ENCODE measurements at regions not wholly inside any gene's neighbourhood (a gene's known extent, or its start where the extent isn't known, plus 50 kb on each side); places are given as distances from the start of the nearest gene placed in this dataset.

DNA sequence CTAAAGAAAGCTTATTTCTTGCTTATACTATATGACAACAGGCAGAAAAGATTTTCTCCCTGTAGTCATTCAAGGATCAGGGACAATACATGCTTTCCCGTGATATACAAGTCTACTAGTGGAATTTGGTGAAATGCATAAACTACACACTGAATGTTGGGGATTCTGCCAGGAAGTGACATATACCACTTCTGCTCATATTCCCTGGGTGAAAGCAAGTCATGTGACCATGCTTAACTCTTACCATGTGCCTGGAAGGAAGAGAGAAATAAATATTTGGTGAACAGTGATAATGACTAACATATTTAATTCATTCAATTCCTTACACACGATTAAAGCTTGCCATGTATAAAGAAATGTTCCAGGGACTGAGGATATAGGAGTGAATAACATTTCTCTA is 534.6 kb downstream of the PPARGC1A start:
- Histone ChIP-seq H3K4me1 (ENCODE audit: control insufficient read depth in 3 of 3, insufficient read depth in 2 of 3, low read depth in 1 of 3, low read length in 2 of 3) (no peaks in the 10 kb centered on the region), H3K4me3 (ENCODE audit: low read depth in 1 of 3, low read length in 3 of 3) (no peak overlapping the region), H3K27me3 (ENCODE audit: control insufficient read depth in 3 of 3, insufficient read depth in 3 of 3, low read length in 3 of 3) (no peaks in the 10 kb centered on the region), H3K9me3 (ENCODE audit: control insufficient read depth in 2 of 2, insufficient read depth in 1 of 2, low read depth in 1 of 2, low read length in 1 of 2) (no peaks in the 10 kb centered on the region), H3K36me3 (ENCODE audit: control insufficient read depth in 3 of 3, insufficient read depth in 2 of 3, low read depth in 1 of 3, low read length in 3 of 3) (no peaks in the 10 kb centered on the region), H3K27ac (ENCODE audit: low read depth in 1 of 3, low read length in 2 of 3) (no peak overlapping the region)
- 67 to 86% (median 80%) methylated on average over 2 of the region's 2 CpGs for WGBS, 3 donors
- DNase-seq: no peak
- no peak for FAIRE-seq

DNA sequence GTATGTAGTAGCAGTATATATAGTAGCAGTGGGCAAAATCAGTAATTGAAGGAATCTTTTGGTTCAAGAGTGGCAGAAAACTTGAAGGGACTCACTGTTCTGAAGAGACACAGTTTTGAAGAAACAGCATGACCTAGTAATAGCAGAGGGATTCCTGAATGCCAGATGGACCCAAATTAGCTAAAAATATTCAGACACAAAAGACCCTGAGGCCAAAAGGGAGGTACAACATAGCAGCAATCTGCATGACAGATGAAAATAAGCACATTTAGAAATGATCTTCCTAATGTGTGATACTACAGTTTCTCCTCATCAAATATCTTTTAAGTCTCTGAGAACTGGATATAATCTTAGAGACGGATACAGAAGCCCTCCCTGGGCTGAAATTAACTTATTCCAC is 536.6 kb downstream of the PPARGC1A start:
- FAIRE-seq (no peak), DNase-seq (no peak)
- Histone ChIP-seq H3K4me1 (ENCODE audit: control insufficient read depth in 3 of 3, insufficient read depth in 2 of 3, low read depth in 1 of 3, low read length in 2 of 3) (no peaks in the 10 kb centered on the region), H3K27me3 (ENCODE audit: control insufficient read depth in 3 of 3, insufficient read depth in 3 of 3, low read length in 3 of 3) (no peaks in the 10 kb centered on the region), H3K4me3 (ENCODE audit: low read depth in 1 of 3, low read length in 3 of 3) (no peak overlapping the region), H3K36me3 (ENCODE audit: control insufficient read depth in 3 of 3, insufficient read depth in 2 of 3, low read depth in 1 of 3, low read length in 3 of 3) (no peaks in the 10 kb centered on the region), H3K9me3 (ENCODE audit: control insufficient read depth in 2 of 2, insufficient read depth in 1 of 2, low read depth in 1 of 2, low read length in 1 of 2) (no peaks in the 10 kb centered on the region), H3K27ac (ENCODE audit: low read depth in 1 of 3, low read length in 2 of 3) (no peak overlapping the region)
- 65 to 89% (median 83%) methylated on average over 1 of the region's 1 CpG for WGBS, 3 donors

DNA sequence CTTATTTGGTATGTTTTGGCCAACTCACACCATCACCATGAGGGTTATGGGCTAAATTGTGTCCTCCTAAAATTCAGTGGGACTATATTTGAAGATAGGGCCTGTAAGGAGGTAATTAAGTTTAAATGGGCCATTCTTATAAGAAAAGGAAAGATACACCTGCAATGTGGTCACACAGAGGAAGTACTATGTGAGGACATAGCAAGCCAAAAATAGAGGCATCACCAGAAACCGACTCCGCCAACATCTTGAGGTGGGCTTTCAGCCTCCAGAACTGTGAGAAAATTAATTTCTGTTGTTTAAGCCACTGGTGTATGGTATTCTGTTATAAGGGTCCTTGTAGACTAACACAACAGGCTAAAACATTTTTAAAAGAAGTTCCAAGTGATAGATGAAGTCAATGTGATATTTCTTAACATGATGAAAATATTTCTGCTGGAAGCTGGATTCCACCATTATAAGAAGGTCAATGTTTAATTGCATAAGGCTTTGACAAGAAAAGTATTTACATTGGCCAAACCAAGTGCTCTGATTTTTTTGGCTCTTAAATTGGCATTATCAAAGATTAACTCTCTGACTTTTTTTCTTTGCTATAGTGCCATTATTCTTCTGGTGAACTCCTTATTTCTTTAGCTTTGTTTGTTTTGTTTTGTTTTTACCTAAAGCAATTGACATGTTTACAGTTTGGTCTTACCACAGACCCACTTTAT is 540.9 kb downstream of the PPARGC1A start:
- Histone ChIP-seq H3K9me3 (ENCODE audit: control insufficient read depth in 2 of 2, insufficient read depth in 1 of 2, low read depth in 1 of 2, low read length in 1 of 2) (no peaks in the 10 kb centered on the region), H3K27ac (ENCODE audit: low read depth in 1 of 3, low read length in 2 of 3) (no peak overlapping the region), H3K4me1 (ENCODE audit: control insufficient read depth in 3 of 3, insufficient read depth in 2 of 3, low read depth in 1 of 3, low read length in 2 of 3) (no peaks in the 10 kb centered on the region), H3K4me3 (ENCODE audit: low read depth in 1 of 3, low read length in 3 of 3) (no peak overlapping the region), H3K36me3 (ENCODE audit: control insufficient read depth in 3 of 3, insufficient read depth in 2 of 3, low read depth in 1 of 3, low read length in 3 of 3) (no peaks in the 10 kb centered on the region), H3K27me3 (ENCODE audit: control insufficient read depth in 3 of 3, insufficient read depth in 3 of 3, low read length in 3 of 3) (no peaks in the 10 kb centered on the region)
- WGBS, 3 donors: 72 to 87% (median 75%) methylated on average over 2 of the region's 2 CpGs
- no peak for FAIRE-seq
- DNase-seq: no peak

DNA sequence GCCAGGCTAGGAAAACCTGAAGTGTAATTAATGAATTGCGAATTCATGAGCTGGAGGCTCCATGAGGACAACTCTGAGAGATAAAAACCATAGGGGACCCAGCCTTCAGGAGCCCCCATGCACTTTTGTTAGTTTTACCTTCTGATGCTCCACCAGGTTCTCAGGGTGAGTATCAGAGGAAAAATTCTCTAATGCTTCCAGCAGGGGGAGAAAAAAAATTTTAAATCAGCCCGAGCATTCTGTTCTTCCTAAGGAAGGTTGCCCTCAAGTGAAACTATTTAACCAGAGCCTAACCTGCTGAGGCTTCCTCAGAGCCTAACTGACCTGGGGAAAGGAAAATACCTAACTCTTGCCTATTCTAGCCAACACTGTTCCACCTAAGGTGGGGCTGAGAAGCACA is 552.6 kb downstream of the PPARGC1A start:
- Histone ChIP-seq H3K36me3 (ENCODE audit: control insufficient read depth in 3 of 3, insufficient read depth in 2 of 3, low read depth in 1 of 3, low read length in 3 of 3) (no peaks in the 10 kb centered on the region), H3K27me3 (ENCODE audit: control insufficient read depth in 3 of 3, insufficient read depth in 3 of 3, low read length in 3 of 3) (no peaks in the 10 kb centered on the region), H3K4me3 (ENCODE audit: low read depth in 1 of 3, low read length in 3 of 3) (no peak overlapping the region), H3K27ac (ENCODE audit: low read depth in 1 of 3, low read length in 2 of 3) (no peak overlapping the region), H3K4me1 (ENCODE audit: control insufficient read depth in 3 of 3, insufficient read depth in 2 of 3, low read depth in 1 of 3, low read length in 2 of 3) (no peaks in the 10 kb centered on the region), H3K9me3 (ENCODE audit: control insufficient read depth in 2 of 2, insufficient read depth in 1 of 2, low read depth in 1 of 2, low read length in 1 of 2) (no peaks in the 10 kb centered on the region)
- DNase-seq (peak in 1 of 2 donors; percentile 2), FAIRE-seq (no peak)
- WGBS, 3 donors: 45 to 54% (median 48%) methylated on average over 2 of the region's 2 CpGs

DNA sequence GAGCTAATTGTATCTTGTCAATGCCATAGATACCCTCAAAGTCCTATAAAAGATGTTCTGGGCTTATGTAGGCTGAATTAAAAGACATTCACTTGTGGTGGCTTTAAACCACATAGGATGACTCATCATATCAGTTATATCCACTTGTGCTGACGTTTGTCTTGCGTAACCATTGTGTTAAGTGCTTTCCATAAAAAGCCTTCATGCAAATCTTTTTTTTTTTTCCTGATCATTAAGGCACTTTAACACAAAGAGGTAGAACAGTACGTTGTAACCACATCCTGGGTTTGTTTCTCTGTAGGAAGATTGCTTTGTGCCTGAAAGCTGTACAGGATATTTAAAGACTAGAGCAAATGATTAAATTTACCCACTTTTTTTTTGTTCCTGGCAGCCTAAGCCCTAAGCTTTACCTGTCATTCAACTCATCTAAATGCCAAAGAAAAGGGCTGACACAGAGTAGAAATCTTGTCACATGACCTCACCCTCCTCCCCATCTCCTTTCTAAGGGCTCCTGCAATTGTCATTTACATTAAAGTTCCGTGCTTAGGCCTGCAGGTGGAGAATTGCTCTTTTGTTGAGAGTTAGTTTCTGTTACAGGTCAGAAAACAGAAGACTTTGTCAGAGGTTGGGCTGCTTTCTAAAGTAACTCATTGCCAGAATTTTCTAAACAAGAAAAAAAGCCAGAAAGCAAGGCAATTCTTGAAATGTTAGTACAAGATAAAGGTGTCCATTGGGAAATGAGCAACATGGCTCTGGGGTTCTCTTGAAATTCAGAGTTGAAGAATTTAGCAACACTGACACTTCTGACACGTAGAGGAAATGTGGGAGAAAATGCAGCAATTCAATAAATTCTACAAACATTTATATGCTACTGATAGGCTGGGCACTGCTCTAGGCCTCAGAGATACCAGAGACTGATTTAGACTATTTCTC is 555.6 kb downstream of the PPARGC1A start:
- FAIRE-seq (no peak), DNase-seq (peak; percentile 14 to 17)
- 24 to 25% (median 24%) methylated on average over 5 of the region's 5 CpGs for WGBS, 3 donors

DNA sequence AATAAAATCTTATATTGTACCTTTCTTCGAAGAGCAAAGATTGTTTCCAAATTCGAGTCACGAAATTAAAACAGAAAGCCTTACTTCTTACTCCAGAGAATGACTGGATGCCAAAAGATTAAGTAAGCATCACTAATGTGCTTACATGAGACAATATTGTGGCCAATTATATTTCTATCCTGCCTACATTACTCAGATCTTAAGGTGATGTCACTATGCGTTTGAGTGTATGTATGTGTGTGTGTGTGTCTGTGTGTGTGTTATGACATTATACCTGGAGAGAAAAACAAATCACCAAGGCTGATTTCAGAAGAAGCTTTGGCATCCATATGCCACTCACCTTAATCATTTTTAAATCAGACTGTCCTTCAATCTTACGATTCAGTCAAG is 556.3 kb downstream of the PPARGC1A start:
- Histone ChIP-seq H3K27ac (ENCODE audit: low read depth in 1 of 3, low read length in 2 of 3) (no peak overlapping the region), H3K27me3 (ENCODE audit: control insufficient read depth in 3 of 3, insufficient read depth in 3 of 3, low read length in 3 of 3) (no peaks in the 10 kb centered on the region), H3K36me3 (ENCODE audit: control insufficient read depth in 3 of 3, insufficient read depth in 2 of 3, low read depth in 1 of 3, low read length in 3 of 3) (no peaks in the 10 kb centered on the region), H3K4me3 (ENCODE audit: low read depth in 1 of 3, low read length in 3 of 3) (no peak overlapping the region), H3K4me1 (ENCODE audit: control insufficient read depth in 3 of 3, insufficient read depth in 2 of 3, low read depth in 1 of 3, low read length in 2 of 3) (no peaks in the 10 kb centered on the region), H3K9me3 (ENCODE audit: control insufficient read depth in 2 of 2, insufficient read depth in 1 of 2, low read depth in 1 of 2, low read length in 1 of 2) (no peaks in the 10 kb centered on the region)
- DNase-seq (no peak), FAIRE-seq (no peak)
- 78 to 80% (median 79%) methylated on average over 5 of the region's 5 CpGs for WGBS, 3 donors

More for the DNA sequence above, 555.6 kb downstream of the PPARGC1A start:
- no peaks in the 10 kb centered on the region for H3K27me3 ChIP-seq (ENCODE audit: control insufficient read depth in 3 of 3, insufficient read depth in 3 of 3, low read length in 3 of 3)
- H3K27ac ChIP-seq (ENCODE audit: low read depth in 1 of 3, low read length in 2 of 3): no peak overlapping the region
- no peaks in the 10 kb centered on the region for H3K4me1 ChIP-seq (ENCODE audit: control insufficient read depth in 3 of 3, insufficient read depth in 2 of 3, low read depth in 1 of 3, low read length in 2 of 3)
- H3K36me3 ChIP-seq (ENCODE audit: control insufficient read depth in 3 of 3, insufficient read depth in 2 of 3, low read depth in 1 of 3, low read length in 3 of 3): no peaks in the 10 kb centered on the region
- no peak overlapping the region for H3K4me3 ChIP-seq (ENCODE audit: low read depth in 1 of 3, low read length in 3 of 3)
- H3K9me3 ChIP-seq (ENCODE audit: control insufficient read depth in 2 of 2, insufficient read depth in 1 of 2, low read depth in 1 of 2, low read length in 1 of 2): no peaks in the 10 kb centered on the region

DNA sequence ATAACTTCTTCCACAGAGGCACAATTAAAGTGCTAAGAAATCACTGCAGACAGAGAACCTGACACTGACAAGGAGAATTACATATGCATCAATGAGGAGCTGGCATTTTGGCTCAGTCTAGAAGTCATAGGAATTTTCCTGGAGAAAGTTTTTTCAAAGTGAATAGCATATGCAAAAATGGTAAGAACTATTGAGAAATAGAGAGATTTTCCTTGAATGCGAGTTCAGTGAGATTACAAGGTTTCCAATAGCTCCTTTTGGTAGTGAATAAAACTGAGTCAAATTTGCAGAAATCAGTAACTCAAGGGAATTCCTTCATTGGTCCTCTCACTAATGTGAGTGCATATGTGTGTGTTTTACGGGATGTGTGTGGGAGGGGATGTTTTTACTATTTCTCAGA is 557.5 kb downstream of the PPARGC1A start:
- FAIRE-seq (no peak), DNase-seq (no peak)
- H3K27ac ChIP-seq (ENCODE audit: low read depth in 1 of 3, low read length in 2 of 3): no peak overlapping the region
- WGBS, 3 donors: 79 to 80% (median 79%) methylated on average over 2 of the region's 2 CpGs
- H3K4me3 ChIP-seq (ENCODE audit: low read depth in 1 of 3, low read length in 3 of 3): no peak overlapping the region
- H3K27me3 ChIP-seq (ENCODE audit: control insufficient read depth in 3 of 3, insufficient read depth in 3 of 3, low read length in 3 of 3): no peaks in the 10 kb centered on the region
- no peaks in the 10 kb centered on the region for H3K4me1 ChIP-seq (ENCODE audit: control insufficient read depth in 3 of 3, insufficient read depth in 2 of 3, low read depth in 1 of 3, low read length in 2 of 3)
- no peaks in the 10 kb centered on the region for H3K9me3 ChIP-seq (ENCODE audit: control insufficient read depth in 2 of 2, insufficient read depth in 1 of 2, low read depth in 1 of 2, low read length in 1 of 2)
- no peaks in the 10 kb centered on the region for H3K36me3 ChIP-seq (ENCODE audit: control insufficient read depth in 3 of 3, insufficient read depth in 2 of 3, low read depth in 1 of 3, low read length in 3 of 3)

DNA sequence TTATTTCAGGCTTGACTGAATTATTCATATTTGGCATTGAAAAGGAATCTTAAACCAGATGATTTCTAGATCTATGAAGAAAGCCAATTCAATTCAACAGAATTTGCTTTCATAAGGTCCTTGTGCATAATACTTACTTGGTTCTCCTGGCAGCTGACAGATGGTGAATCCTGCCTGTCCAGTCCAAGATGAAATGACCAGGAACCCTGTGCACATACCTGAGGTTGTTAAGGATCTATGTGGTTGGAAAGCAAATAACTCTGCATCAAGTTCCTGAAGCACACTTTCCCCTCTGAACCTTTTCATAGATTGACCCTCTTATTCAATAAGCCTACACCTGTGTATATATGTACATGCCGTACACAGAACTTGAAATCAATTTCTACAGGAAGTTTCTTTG is 562.7 kb downstream of the PPARGC1A start:
- H3K36me3 ChIP-seq (ENCODE audit: control insufficient read depth in 3 of 3, insufficient read depth in 2 of 3, low read depth in 1 of 3, low read length in 3 of 3): no peaks in the 10 kb centered on the region
- 85 to 91% (median 90%) methylated on average over 1 of the region's 1 CpG for WGBS, 3 donors
- H3K27me3 ChIP-seq (ENCODE audit: control insufficient read depth in 3 of 3, insufficient read depth in 3 of 3, low read length in 3 of 3): no peaks in the 10 kb centered on the region
- H3K9me3 ChIP-seq (ENCODE audit: control insufficient read depth in 2 of 2, insufficient read depth in 1 of 2, low read depth in 1 of 2, low read length in 1 of 2): no peaks in the 10 kb centered on the region
- no peaks in the 10 kb centered on the region for H3K4me1 ChIP-seq (ENCODE audit: control insufficient read depth in 3 of 3, insufficient read depth in 2 of 3, low read depth in 1 of 3, low read length in 2 of 3)
- no peak overlapping the region for H3K4me3 ChIP-seq (ENCODE audit: low read depth in 1 of 3, low read length in 3 of 3)
- H3K27ac ChIP-seq (ENCODE audit: low read depth in 1 of 3, low read length in 2 of 3): no peak overlapping the region
- FAIRE-seq: no peak
- no peak for DNase-seq

All from small intestine (tissue), 7 donors.